Suprapubic skin (tissue), 4 donors: ENCODE measurements at regions not wholly inside any gene's neighbourhood (a gene's known extent, or its start where the extent isn't known, plus 50 kb on each side); places are given as distances from the start of the nearest gene placed in this dataset.

Source experiments
- DNase-seq, 2 donors: peaks; one replicate each; pipeline ENCODE4 v3.0.0-alpha.2; 2019; ENCODE audit warnings: low spot score in 2 of 2
- H3K27ac ChIP-seq: fragments of 200-600 bp; sonication (generic); one replicate; pipeline ENCODE4 v1.5.1; 2019
- H3K27me3 ChIP-seq: fragments of 200-600 bp; sonication (generic); one replicate; pipeline ENCODE4 v1.5.1; 2019
- H3K36me3 ChIP-seq: fragments of 200-600 bp; sonication (generic); one replicate; pipeline ENCODE4 v1.5.1; 2019
- H3K4me1 ChIP-seq: fragments of 200-600 bp; sonication (generic); one replicate; pipeline ENCODE4 v1.5.1; 2019
- H3K4me3 ChIP-seq: fragments of 200-600 bp; sonication (generic); one replicate; pipeline ENCODE4 v1.5.1; 2019; ENCODE audit warnings: mild to moderate bottlenecking
- H3K9me3 ChIP-seq: fragments of 200-600 bp; sonication (generic); one replicate; pipeline ENCODE4 v1.5.1; 2019
- CTCF ChIP-seq, 2 donors: fragments of 200-600 bp in 1 of 2; fragments of 450-650 bp in 1 of 2; sonication (generic) in 1 of 2; IDR thresholded peaks; one replicate each; pipeline ENCODE4 v1.5.1; 2016 to 2019; ENCODE audit warnings: antibody characterized with exemption in 2 of 2, mild to moderate bottlenecking in 1 of 2, moderate library complexity in 1 of 2
- EP300 ChIP-seq: sonication (generic); formaldehyde crosslinking; IDR thresholded peaks from one replicate; pipeline ENCODE4 v1.6.1; 2017; ENCODE audit warnings: antibody characterized with exemption
- POLR2A ChIP-seq, 2 donors: fragments of 450-650 bp; IDR thresholded peaks; one replicate each; pipeline ENCODE4 v1.6.1; 2017; ENCODE audit warnings: antibody characterized with exemption in 2 of 2, mild to moderate bottlenecking in 2 of 2, moderate library complexity in 2 of 2
- POLR2AphosphoS5 ChIP-seq, 3 donors: sonication (generic); formaldehyde crosslinking; IDR thresholded peaks; one replicate each; pipeline ENCODE4 v1.6.1; 2017; ENCODE audit warnings: antibody characterized with exemption in 3 of 3
- WGBS: methylation state at CpG from one replicate; pipeline ENCODE4 v1.1.5; 2018; 5-methylcytosine and 5-hydroxymethylcytosine counted together

DNA sequence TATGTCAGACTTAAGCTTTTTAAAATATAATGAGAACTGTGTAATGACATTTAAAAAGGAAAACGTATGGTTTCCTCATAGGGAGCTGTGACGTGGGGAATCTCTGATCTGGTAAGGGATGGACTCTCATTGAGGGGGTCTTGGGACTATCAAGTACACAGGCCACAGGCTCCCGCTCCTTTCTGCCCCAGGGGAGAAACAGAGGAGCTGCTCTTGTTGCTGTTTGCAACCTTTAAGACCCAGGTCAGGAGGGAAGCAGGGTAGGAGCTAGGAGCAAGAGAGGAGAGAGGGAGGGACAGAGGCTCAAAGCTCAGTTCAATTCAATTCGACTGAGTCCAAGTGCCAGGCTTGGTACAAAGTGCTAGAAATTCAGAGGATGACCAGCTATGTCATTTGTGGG is 185.1 kb upstream of the CSF3R start:
- 38% methylated on average over 4 of the region's 4 CpGs for WGBS
- Histone ChIP-seq H3K4me3 (no peak overlapping the region), H3K9me3 (no peaks in the 10 kb centered on the region), H3K27me3 (peaks cover 70% of the 10 kb centered on the region), H3K4me1 (no peaks in the 10 kb centered on the region), H3K36me3 (no peaks in the 10 kb centered on the region), H3K27ac (no peak overlapping the region)
- DNase-seq: no peak
- TF ChIP-seq POLR2A (IDR thresholded peaks at IDR 0.05): no peak
- no peak for TF ChIP-seq POLR2AphosphoS5 (IDR thresholded peaks at IDR 0.05)
- no peak for TF ChIP-seq EP300
- TF ChIP-seq CTCF (IDR thresholded peaks at IDR 0.05): no peak

GRCh38 chr1:36667256-36667655 is 184.5 kb upstream of the CSF3R start:
- Histone ChIP-seq H3K36me3 (no peaks in the 10 kb centered on the region), H3K9me3 (no peaks in the 10 kb centered on the region), H3K4me1 (no peaks in the 10 kb centered on the region), H3K27me3 (peaks cover 64% of the 10 kb centered on the region), H3K27ac (no peak overlapping the region), H3K4me3 (no peak overlapping the region)
- TF ChIP-seq POLR2AphosphoS5 (IDR thresholded peaks at IDR 0.05) (no peak), CTCF (IDR thresholded peaks at IDR 0.05) (no peak), POLR2A (IDR thresholded peaks at IDR 0.05) (no peak)
- DNase-seq: no peak
- WGBS: 77% methylated on average over 3 of the region's 3 CpGs

GRCh38 chr1:36665478-36666080 is 182.9 kb upstream of the CSF3R start:
- peaks cover 55% of the 10 kb centered on the region for H3K27me3 ChIP-seq
- no peak for DNase-seq
- H3K4me3 ChIP-seq: no peak overlapping the region
- H3K9me3 ChIP-seq: no peaks in the 10 kb centered on the region
- no peaks in the 10 kb centered on the region for H3K4me1 ChIP-seq
- no peak for TF ChIP-seq POLR2AphosphoS5 (IDR thresholded peaks at IDR 0.05)
- no peak for TF ChIP-seq EP300
- no peak for TF ChIP-seq CTCF (IDR thresholded peaks at IDR 0.05)
- TF ChIP-seq POLR2A (IDR thresholded peaks at IDR 0.05): no peak
- WGBS: 87% methylated on average over 9 of the region's 9 CpGs
- no peaks in the 10 kb centered on the region for H3K36me3 ChIP-seq
- H3K27ac ChIP-seq: no peak overlapping the region

GRCh38 chr1:36664571-36665287 is 182.0 kb upstream of the CSF3R start:
- TF ChIP-seq POLR2A (IDR thresholded peaks at IDR 0.05): no peak
- no peak for TF ChIP-seq EP300
- TF ChIP-seq CTCF (IDR thresholded peaks at IDR 0.05): no peak
- TF ChIP-seq POLR2AphosphoS5 (IDR thresholded peaks at IDR 0.05): no peak
- WGBS: 55% methylated on average over 11 of the region's 11 CpGs
- H3K4me3 ChIP-seq: no peak overlapping the region
- no peaks in the 10 kb centered on the region for H3K9me3 ChIP-seq
- no peak overlapping the region for H3K27ac ChIP-seq
- peak in 1 of 2 donors; percentile 24 for DNase-seq
- peaks cover 52% of the 10 kb centered on the region for H3K27me3 ChIP-seq
- H3K36me3 ChIP-seq: no peaks in the 10 kb centered on the region
- H3K4me1 ChIP-seq: no peaks in the 10 kb centered on the region

DNA sequence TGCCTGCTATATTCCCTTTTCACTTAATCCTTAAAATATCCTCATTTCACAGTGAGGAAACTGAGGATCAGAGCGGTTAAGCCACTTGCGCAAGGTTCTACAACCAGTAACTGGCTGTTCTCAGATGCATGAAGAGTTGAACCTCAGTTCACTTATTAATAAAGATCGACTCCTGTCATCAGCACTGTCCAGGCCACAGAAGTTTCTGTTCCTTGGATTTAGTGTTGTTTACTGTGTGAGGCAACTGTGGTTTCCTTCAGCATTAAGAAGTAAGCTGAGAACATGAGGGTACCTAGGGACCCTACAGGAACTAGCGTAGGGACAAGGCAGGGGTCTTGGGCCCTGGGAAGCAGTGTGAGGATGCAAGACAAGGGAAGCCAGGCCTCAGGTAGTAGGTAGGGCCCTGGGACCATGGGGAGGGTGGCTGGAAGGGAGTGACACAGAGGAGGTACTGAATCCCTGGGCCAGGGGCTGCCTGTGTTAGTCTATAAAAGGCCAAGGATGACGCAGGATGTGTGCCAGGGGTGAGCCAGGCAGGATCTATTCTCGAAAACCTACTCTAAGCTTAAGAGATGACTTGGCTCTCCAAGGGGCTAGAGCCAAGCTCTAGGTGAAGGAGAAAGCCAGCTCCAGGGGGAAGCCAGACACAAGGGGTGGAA is 181.2 kb upstream of the CSF3R start:
- no peak overlapping the region for H3K4me3 ChIP-seq
- no peak for TF ChIP-seq POLR2A (IDR thresholded peaks at IDR 0.05)
- no peak for TF ChIP-seq POLR2AphosphoS5 (IDR thresholded peaks at IDR 0.05)
- no peak for TF ChIP-seq EP300
- no peak for TF ChIP-seq CTCF (IDR thresholded peaks at IDR 0.05)
- no peaks in the 10 kb centered on the region for H3K9me3 ChIP-seq
- no peak overlapping the region for H3K27ac ChIP-seq
- no peaks in the 10 kb centered on the region for H3K36me3 ChIP-seq
- 88% methylated on average over 6 of the region's 6 CpGs for WGBS
- peak in 1 of 2 donors; percentile 15 for DNase-seq
- H3K4me1 ChIP-seq: no peaks in the 10 kb centered on the region
- H3K27me3 ChIP-seq: peaks cover 49% of the 10 kb centered on the region
